ENCODE measurements at regions not wholly inside any gene's neighbourhood (a gene's known extent, or its start where the extent isn't known, plus 50 kb on each side); places are given as distances from the start of the nearest gene placed in this dataset.

- TF ChIP-seq CTCF (IDR thresholded peaks at IDR 0.05; ENCODE audit: borderline replicate concordance, extremely low read depth, low read length, poor library complexity, severe bottlenecking) (no peak), EZH2 (IDR thresholded peaks at IDR 0.05; ENCODE audit: borderline replicate concordance, low read depth, low read length, severe bottlenecking) (no peak)
Measured at GRCh38 chr12:124404162-124404784, 109.4 kb downstream of the RFLNA start.
